K562 (cell line): ENCODE measurements at regions not wholly inside any gene's neighbourhood (a gene's known extent, or its start where the extent isn't known, plus 50 kb on each side); places are given as distances from the start of the nearest gene placed in this dataset.

Experiments
- ATAC-seq: fragments of 200-7000 bp; cut with Tn5 transposase; 3 replicates; pipeline ENCODE4 v1.9.1; 2020; ENCODE audit warnings: moderate library complexity
- BruUV-seq: library from RNA; stranded (reverse); fragments of 400-500 nt; replicated peaks from 2 replicates; lab custom pipeline; 2021; lab: Mats Ljungman, UMichigan
- CTCF ChIA-PET: fragments of 300-600 bp; formaldehyde crosslinking; extraction: SDS; loops from one replicate; lab custom pipeline; 2021; ENCODE audit warnings: low intra/inter-chr PET ratio; lab: Yijun Ruan, JAX
- POLR2A ChIA-PET: fragments of 300-600, 350-650 bp; sonication (Branson Sonifier 250); formaldehyde crosslinking; extraction: SDS; loops from one replicate; lab custom pipeline; 2021; ENCODE audit warnings: antibody characterized with exemption, inconsistent platforms; lab: Yijun Ruan, JAX
- DNase-seq, 4 experiments: peaks; one replicate each; pipeline versions ENCODE4 v3.0.0 to v3.0.0-alpha.2; 2011 to 2018; ENCODE audit warnings: low spot score in 3 of 4, mixed read lengths in 3 of 4; ENCODE audit errors: extremely low read depth in 1 of 4
- FAIRE-seq: peaks from 2 replicates; lab custom pipeline; 2011; peaks lifted over from hg19 to GRCh38; lab: Jason Lieb, UNC
- H2AFZ ChIP-seq: 2 replicates; pipeline ENCODE4 v1.6.0; 2011; ENCODE audit warnings: low read depth, low read length, control low read depth, inconsistent platforms
- H3K27ac ChIP-seq: fragments of 200-600 bp; 3 replicates; pipeline ENCODE4 v1.8.0; 2011; ENCODE audit warnings: low read depth, mild to moderate bottlenecking, control low read depth, inconsistent platforms, low read length, moderate library complexity, mixed read lengths; ENCODE audit errors: extremely low read depth
- H3K27me3 ChIP-seq, 2 experiments: fragments of 300-600 bp in 1 of 2; 2 replicates in 1 of 2; 3 replicates in 1 of 2; pipeline versions ENCODE4 v1.6.0 to v1.8.0; 2011; ENCODE audit warnings: inconsistent platforms in 2 of 2, low read length in 2 of 2, mild to moderate bottlenecking in 1 of 2, mixed read lengths in 1 of 2, moderate library complexity in 1 of 2; ENCODE audit not compliant: control insufficient read depth in 2 of 2, insufficient read depth in 2 of 2
- H3K36me3 ChIP-seq: fragments of 300-600 bp; 3 replicates; pipeline ENCODE4 v1.8.0; 2011; ENCODE audit warnings: mild to moderate bottlenecking, low read length, inconsistent platforms; ENCODE audit not compliant: control insufficient read depth, insufficient read depth
- H3K4me1 ChIP-seq, 2 experiments: fragments of 200-600 bp in 1 of 2; replicated peaks in 1 of 2; 2 replicates in 1 of 2; 3 replicates in 1 of 2; pipeline versions ENCODE4 v1.5.1 to v1.8.0; 2011; ENCODE audit warnings: inconsistent platforms in 2 of 2, low read length in 2 of 2, mild to moderate bottlenecking in 1 of 2, mixed read lengths in 1 of 2, moderate library complexity in 1 of 2; ENCODE audit not compliant: control insufficient read depth in 2 of 2, insufficient read depth in 2 of 2
- H3K4me2 ChIP-seq: 2 replicates; pipeline ENCODE4 v1.6.1; 2011; ENCODE audit warnings: low read length, control low read depth, inconsistent platforms, mixed read lengths; ENCODE audit not compliant: insufficient read depth
- H3K4me3 ChIP-seq: fragments of 200-600 bp; sonication (generic), shearing (Covaris generic); 2 replicates; pipeline ENCODE4 v1.5.1; 2016; ENCODE audit warnings: control low read depth, inconsistent platforms
- H3K79me2 ChIP-seq: fragments of 200-600 bp; 3 replicates; pipeline ENCODE4 v1.8.0; 2011; ENCODE audit warnings: low read length, inconsistent platforms; ENCODE audit not compliant: control insufficient read depth, insufficient read depth
- H3K9ac ChIP-seq, 2 experiments: 2 replicates each; pipeline versions ENCODE4 v1.6.0 to v1.6.1; 2011; ENCODE audit warnings: low read depth in 2 of 2, low read length in 2 of 2, control low read depth in 1 of 2, inconsistent platforms in 1 of 2, mild to moderate bottlenecking in 1 of 2, mixed read lengths in 1 of 2; ENCODE audit not compliant: insufficient read depth in 1 of 2
- H3K9me1 ChIP-seq: one replicate; pipeline ENCODE4 v1.6.0; 2011; ENCODE audit warnings: inconsistent platforms, mild to moderate bottlenecking, low read length, moderate library complexity; ENCODE audit not compliant: control insufficient read depth, insufficient read depth
- H3K9me3 ChIP-seq: replicated peaks from 2 replicates; pipeline ENCODE4 v1.5.1; 2011; ENCODE audit warnings: low read depth, low read length, inconsistent platforms; ENCODE audit not compliant: control insufficient read depth, insufficient read depth
- H4K20me1 ChIP-seq: replicated peaks from 2 replicates; pipeline ENCODE4 v1.6.1; 2011; ENCODE audit warnings: low read length, inconsistent platforms, mixed read lengths; ENCODE audit not compliant: control insufficient read depth, insufficient read depth
- C11orf30 ChIP-seq: fragments of 450-650 bp; IDR thresholded peaks from 2 replicates; pipeline ENCODE4 v1.6.1; 2016; ENCODE audit warnings: low read depth, mild to moderate bottlenecking
- FIP1L1 ChIP-seq: fragments of 200-400 bp; formaldehyde crosslinking; IDR thresholded peaks from 2 replicates; pipeline ENCODE4 v1.6.1; 2018; ENCODE audit warnings: mild to moderate bottlenecking, low read depth, low read length; ENCODE audit not compliant: poor library complexity, severe bottlenecking
- MAFF ChIP-seq: IDR thresholded peaks from 2 replicates; pipeline ENCODE4 v1.6.1; 2012; ENCODE audit warnings: low read length, improper control_type of control experiment
- MAFG ChIP-seq: fragments of 450-650 bp; conservative IDR thresholded peaks from 2 replicates; pipeline ENCODE4 v1.6.1; 2016; ENCODE audit warnings: missing genetic modification characterization, missing compliant biosample characterization
- MAFK ChIP-seq: IDR thresholded peaks from 2 replicates; pipeline ENCODE4 v1.6.1; 2011; ENCODE audit warnings: low read length, improper control_type of control experiment
- MYC ChIP-seq, 2 experiments: fragments of 250-450 bp in 1 of 2; sonication (Bioruptor Pico) in 1 of 2; IDR thresholded peaks; 2 replicates each; pipeline versions ENCODE4 v1.5.1 to v1.6.1; 2012 to 2021; ENCODE audit warnings: low read depth in 2 of 2, borderline replicate concordance in 1 of 2, improper control_type of control experiment in 1 of 2, low read length in 1 of 2, mild to moderate bottlenecking in 1 of 2, moderate library complexity in 1 of 2
- PYGO2 ChIP-seq: fragments of 450-650 bp; IDR thresholded peaks from 2 replicates; pipeline ENCODE4 v1.6.1; 2016; ENCODE audit warnings: mild to moderate bottlenecking, missing genetic modification characterization, moderate library complexity, missing compliant biosample characterization
- ZNF316 ChIP-seq: fragments of 450-650 bp; IDR thresholded peaks from 2 replicates; pipeline ENCODE4 v1.6.1; 2016
- ZNF384 ChIP-seq: IDR thresholded peaks from 2 replicates; pipeline ENCODE4 v1.6.1; 2012; ENCODE audit warnings: low read depth, low read length, improper control_type of control experiment
- ZNF785 ChIP-seq: fragments of 250-450 bp; sonication (Bioruptor Pico); IDR thresholded peaks from 2 replicates; pipeline ENCODE4 v1.4.0; 2020; ENCODE audit warnings: mild to moderate bottlenecking
- WGBS: fragments of 100-300 bp; shearing (Covaris generic); methylation state at CpG from one replicate; pipeline ENCODE4 v1.1.6; 2016; ENCODE audit warnings: low coverage, mixed read lengths; ENCODE audit not compliant: insufficient coverage; ENCODE audit errors: missing lambda C conversion rate; 5-methylcytosine and 5-hydroxymethylcytosine counted together
- in situ Hi-C: fragments of 300-500 bp; cut with MboI; formaldehyde crosslinking; loops from 4 replicates; pipeline ENCODE4 v1.15.0; 2018; ENCODE audit warnings: inconsistent platforms, mixed read lengths
- intact Hi-C: fragments of 100-400 bp; cut with micrococcal nuclease; formaldehyde crosslinking; loops from 2 replicates; pipeline ENCODE4 v1.14.2; 2022

- H4K20me1 ChIP-seq = no peaks in the 10 kb centered on the region
- H2AFZ ChIP-seq = no peak overlapping the region
- ATAC-seq = no peak
- no peaks in the 10 kb centered on the region for H3K36me3 ChIP-seq
- H3K9me1 ChIP-seq = no peaks in the 10 kb centered on the region
- no peak for FAIRE-seq
- H3K4me3 ChIP-seq = no peak overlapping the region
- H3K9me3 ChIP-seq = no peaks in the 10 kb centered on the region; the same call in 1 of the 2 replicates
- H3K27ac ChIP-seq = no peak overlapping the region
- H3K4me2 ChIP-seq = no peak overlapping the region
- no peak for DNase-seq
- H3K9ac ChIP-seq = no peak overlapping the region
- WGBS = 2% methylated on average over 19 of the region's 20 CpGs
- H3K27me3 ChIP-seq = no peaks in the 10 kb centered on the region
- POLR2A ChIA-PET = interaction anchor here (0.5 kb wide), 1 partner anchor 53 kb away, joined by 3 read pairs; no protein-coding TSS in a partner anchor
- no peaks in the 10 kb centered on the region for H3K79me2 ChIP-seq
- CTCF ChIA-PET = no interaction called here
- intact Hi-C loops = no loop called here
- no peaks in the 10 kb centered on the region for H3K4me1 ChIP-seq
- in situ Hi-C loops = no loop called here
- no peak for TF ChIP-seq ZNF384
- no peak for TF ChIP-seq ZNF785
- TF ChIP-seq, all 486 proteins: peak for 0
- BruUV-seq = no TSS peak
Measured at GRCh38 chr2:57397550-57398360, 648.9 kb upstream of the VRK2 start.

- Histone ChIP-seq H3K9me1 (no peaks in the 10 kb centered on the region), H3K4me3 (no peak overlapping the region), H3K4me2 (no peak overlapping the region), H4K20me1 (no peaks in the 10 kb centered on the region), H3K4me1 (no peaks in the 10 kb centered on the region), H3K36me3 (no peaks in the 10 kb centered on the region), H3K9ac (no peak overlapping the region), H2AFZ (no peak overlapping the region), H3K9me3 (no peaks in the 10 kb centered on the region; the same call in 1 of the 2 replicates), H3K79me2 (no peaks in the 10 kb centered on the region), H3K27me3 (no peaks in the 10 kb centered on the region), H3K27ac (no peak overlapping the region)
- ChIA-PET CTCF (interaction anchor here (0.7 kb wide), 1 partner anchor 1618 kb away, joined by 3 read pairs; no protein-coding TSS in a partner anchor), POLR2A (interaction anchor here (0.6 kb wide), 1 partner anchor 831 kb away, joined by 3 read pairs; no protein-coding TSS in a partner anchor)
- in situ Hi-C loops = no loop called here
- TF ChIP-seq MAFG (tag) (peak; percentile 74), PYGO2 (tag) (no peak), MYC (IDR thresholded peaks at IDR 0.05; ENCODE audit: low read depth, low read length) (no peak), MYC (CRISPR knock-in tag; IDR thresholded peaks at IDR 0.05; ENCODE audit: borderline replicate concordance, low read depth) (no peak), FIP1L1 (no peak), ZNF316 (peak; percentile 87), MAFF (peak; percentile 31), C11orf30 (peak; percentile 55; the same call in 1 of the 2 replicates), MAFK (peak; percentile 41; the same call in 1 of the 2 replicates)
- no TSS peak for BruUV-seq
- ATAC-seq (no peak), DNase-seq (no peak), FAIRE-seq (no peak)
- intact Hi-C loops = no loop called here
- WGBS = no CpG with 5 or more reads among the region's 5 CpGs
Measured at GRCh38 chr2:57399057-57399456, 647.5 kb upstream of the VRK2 start.
